Prostate gland (tissue), 2 donors: ENCODE measurements at regions not wholly inside any gene's neighbourhood (a gene's known extent, or its start where the extent isn't known, plus 50 kb on each side); places are given as distances from the start of the nearest gene placed in this dataset.

Source experiments
- DNase-seq: peaks from one replicate; pipeline ENCODE4 v3.0.0-alpha.2; 2019; ENCODE audit warnings: low spot score
- H3K27ac ChIP-seq, 2 donors: fragments of 200-600 bp; sonication (generic); 2 replicates each; pipeline ENCODE4 v1.5.1; 2017 to 2019
- H3K27me3 ChIP-seq: fragments of 200-600 bp; sonication (generic); replicated peaks from 2 replicates; pipeline ENCODE4 v1.5.1; 2019; ENCODE audit not compliant: insufficient read depth
- H3K36me3 ChIP-seq, 2 donors: fragments of 200-600 bp; sonication (generic); 1 replicate in 1 of 2; 2 replicates in 1 of 2; pipeline versions ENCODE4 v1.5.1 to v1.8.1; 2017 to 2019
- H3K4me1 ChIP-seq: fragments of 200-600 bp; sonication (generic); replicated peaks from 2 replicates; pipeline ENCODE4 v1.5.1; 2019
- H3K4me3 ChIP-seq, 2 donors: fragments of 200-600 bp; sonication (generic); 2 replicates each; pipeline ENCODE4 v1.5.1; 2017 to 2019
- H3K9me3 ChIP-seq: fragments of 200-600 bp; sonication (generic); 2 replicates; pipeline ENCODE4 v1.5.1; 2017
- POLR2A ChIP-seq: fragments of 450-650 bp; IDR thresholded peaks from one replicate; pipeline ENCODE4 v1.6.1; 2016; ENCODE audit warnings: antibody characterized with exemption, mild to moderate bottlenecking
- POLR2AphosphoS5 ChIP-seq: sonication (generic); formaldehyde crosslinking; IDR thresholded peaks from one replicate; pipeline ENCODE4 v1.6.1; 2017; ENCODE audit warnings: antibody characterized with exemption
- WGBS: methylation state at CpG from one replicate; pipeline ENCODE4 v1.1.5; 2018; 5-methylcytosine and 5-hydroxymethylcytosine counted together
- intact Hi-C: fragments of 100-400 bp; cut with DNase I; formaldehyde crosslinking; loops from one replicate; pipeline ENCODE4 v1.14.2; 2022
- TF ChIP-seq, protein P1 (sequence below), 4 experiments: fragments of 200-600 bp in 2 of 4; fragments of 450-650 bp in 2 of 4; sonication (generic) in 2 of 4; IDR thresholded peaks; 1 replicate in 3 of 4; 2 replicates in 1 of 4; pipeline ENCODE4 v1.5.1; 2016 to 2019; ENCODE audit warnings: antibody characterized with exemption in 4 of 4, mild to moderate bottlenecking in 2 of 4, moderate library complexity in 2 of 4

DNA sequence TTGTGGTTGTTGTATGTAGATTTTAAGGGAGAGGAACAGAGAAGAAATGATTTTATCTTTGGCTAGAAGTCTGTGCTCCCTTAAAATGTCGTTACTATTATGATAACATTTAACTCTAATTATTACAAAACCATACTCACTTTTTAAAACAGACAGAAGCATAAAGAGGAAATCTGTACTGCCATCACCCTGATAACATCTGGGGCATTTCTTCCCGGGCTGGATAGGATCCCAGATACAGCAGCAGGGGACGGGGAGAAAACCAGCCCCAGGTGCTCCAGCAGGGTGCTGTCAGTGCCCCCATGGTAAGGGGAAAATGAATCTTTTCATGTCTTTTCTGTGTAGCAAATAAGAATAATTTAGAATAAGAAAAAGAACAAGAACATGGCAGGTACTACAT is 139.4 kb upstream of the IRX6 start:
- H3K4me1 ChIP-seq = no peaks in the 10 kb centered on the region
- TF ChIP-seq, protein P1, sequence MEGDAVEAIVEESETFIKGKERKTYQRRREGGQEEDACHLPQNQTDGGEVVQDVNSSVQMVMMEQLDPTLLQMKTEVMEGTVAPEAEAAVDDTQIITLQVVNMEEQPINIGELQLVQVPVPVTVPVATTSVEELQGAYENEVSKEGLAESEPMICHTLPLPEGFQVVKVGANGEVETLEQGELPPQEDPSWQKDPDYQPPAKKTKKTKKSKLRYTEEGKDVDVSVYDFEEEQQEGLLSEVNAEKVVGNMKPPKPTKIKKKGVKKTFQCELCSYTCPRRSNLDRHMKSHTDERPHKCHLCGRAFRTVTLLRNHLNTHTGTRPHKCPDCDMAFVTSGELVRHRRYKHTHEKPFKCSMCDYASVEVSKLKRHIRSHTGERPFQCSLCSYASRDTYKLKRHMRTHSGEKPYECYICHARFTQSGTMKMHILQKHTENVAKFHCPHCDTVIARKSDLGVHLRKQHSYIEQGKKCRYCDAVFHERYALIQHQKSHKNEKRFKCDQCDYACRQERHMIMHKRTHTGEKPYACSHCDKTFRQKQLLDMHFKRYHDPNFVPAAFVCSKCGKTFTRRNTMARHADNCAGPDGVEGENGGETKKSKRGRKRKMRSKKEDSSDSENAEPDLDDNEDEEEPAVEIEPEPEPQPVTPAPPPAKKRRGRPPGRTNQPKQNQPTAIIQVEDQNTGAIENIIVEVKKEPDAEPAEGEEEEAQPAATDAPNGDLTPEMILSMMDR (IDR thresholded peaks at IDR 0.05) = no peak
- no peak for TF ChIP-seq POLR2A
- TF ChIP-seq POLR2AphosphoS5 = no peak
- no peaks in the 10 kb centered on the region for H3K9me3 ChIP-seq
- intact Hi-C loops = no loop called here
- H3K27me3 ChIP-seq = no peaks in the 10 kb centered on the region
- WGBS = 8% methylated on average over 3 of the region's 3 CpGs
- no peak for DNase-seq
- no peaks in the 10 kb centered on the region for H3K36me3 ChIP-seq
- no peak overlapping the region for H3K4me3 ChIP-seq
- no peak overlapping the region for H3K27ac ChIP-seq

DNA sequence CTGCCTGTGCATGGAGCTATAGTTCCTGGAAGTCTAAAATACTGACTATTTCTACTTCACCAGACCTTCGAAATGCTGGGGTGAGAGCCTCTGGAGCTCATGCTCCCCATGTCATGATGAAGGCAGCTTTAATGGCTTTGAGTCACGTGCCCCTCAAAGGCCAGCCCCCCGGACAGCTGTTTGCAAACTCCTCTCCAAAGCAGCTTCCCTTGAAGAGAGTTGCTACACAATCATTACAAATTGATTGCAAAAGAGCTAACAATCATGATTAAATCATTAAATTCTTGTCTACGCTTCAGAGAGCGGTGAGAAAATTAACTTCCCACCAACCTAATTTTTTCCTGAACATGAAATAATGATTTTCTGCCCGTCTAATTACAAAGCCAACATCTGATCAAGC is 134.8 kb upstream of the IRX6 start:
- Histone ChIP-seq H3K27ac (no peak overlapping the region), H3K27me3 (no peaks in the 10 kb centered on the region), H3K4me3 (no peak overlapping the region), H3K4me1 (no peaks in the 10 kb centered on the region), H3K36me3 (no peaks in the 10 kb centered on the region), H3K9me3 (no peaks in the 10 kb centered on the region)
- 69% methylated on average over 6 of the region's 6 CpGs for WGBS
- no peak for DNase-seq
- TF ChIP-seq, protein P1 (IDR thresholded peaks at IDR 0.05) = no peak
- TF ChIP-seq POLR2AphosphoS5 (no peak), POLR2A (no peak)
- intact Hi-C loops = no loop called here

DNA sequence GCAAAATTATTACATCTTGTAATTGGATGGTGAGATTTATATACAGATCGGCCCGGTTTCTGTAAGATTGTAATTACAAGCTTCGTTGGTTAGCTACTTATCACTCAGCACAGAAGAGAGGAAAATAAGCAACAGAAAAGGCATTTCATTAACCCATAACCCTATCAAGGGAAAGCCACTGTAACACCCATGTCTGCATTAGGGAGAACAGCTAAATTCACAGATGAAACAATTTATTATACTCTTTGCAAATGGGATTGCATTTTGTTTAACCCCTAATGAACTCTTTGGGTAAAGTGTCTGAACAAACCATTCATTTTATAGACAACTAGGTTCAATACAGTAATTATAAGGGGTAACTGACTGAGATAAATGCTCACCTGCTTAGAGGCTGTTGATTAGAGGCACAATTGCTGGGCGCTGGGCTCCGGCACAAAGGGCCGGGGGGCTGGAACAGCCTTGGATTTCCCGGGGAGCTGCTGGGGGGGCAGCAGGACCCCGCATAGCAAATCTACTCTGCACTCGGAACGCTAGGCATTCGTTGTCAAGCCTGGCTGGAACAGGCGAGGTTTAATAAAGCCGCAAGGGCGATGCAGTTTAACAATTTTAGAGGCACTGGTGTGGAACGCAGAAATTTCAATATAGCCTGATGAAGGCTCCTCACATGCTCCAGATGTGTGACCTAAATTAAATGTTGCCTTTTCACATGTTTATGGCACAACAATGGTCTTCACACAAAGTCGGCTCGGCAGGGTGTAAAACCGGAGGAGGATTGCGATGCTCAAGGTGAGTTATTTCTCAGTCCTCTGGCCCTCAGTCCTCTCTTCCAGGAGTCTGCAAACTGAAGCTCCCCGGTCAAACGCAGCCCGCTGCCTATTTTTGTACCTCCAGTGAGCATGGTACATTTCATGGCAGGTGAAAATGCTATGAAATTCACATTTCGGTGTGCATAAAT is 134.0 kb upstream of the IRX6 start:
- DNase-seq = no peak
- Histone ChIP-seq H3K36me3 (no peaks in the 10 kb centered on the region), H3K27ac (no peak overlapping the region), H3K27me3 (no peaks in the 10 kb centered on the region), H3K9me3 (no peaks in the 10 kb centered on the region), H3K4me3 (no peak overlapping the region), H3K4me1 (no peaks in the 10 kb centered on the region)
- TF ChIP-seq, protein P1 (IDR thresholded peaks at IDR 0.05) = no peak
- TF ChIP-seq POLR2AphosphoS5 = no peak
- no peak for TF ChIP-seq POLR2A
- 51% methylated on average over 23 of the region's 23 CpGs for WGBS
- intact Hi-C loops = no loop called here

DNA sequence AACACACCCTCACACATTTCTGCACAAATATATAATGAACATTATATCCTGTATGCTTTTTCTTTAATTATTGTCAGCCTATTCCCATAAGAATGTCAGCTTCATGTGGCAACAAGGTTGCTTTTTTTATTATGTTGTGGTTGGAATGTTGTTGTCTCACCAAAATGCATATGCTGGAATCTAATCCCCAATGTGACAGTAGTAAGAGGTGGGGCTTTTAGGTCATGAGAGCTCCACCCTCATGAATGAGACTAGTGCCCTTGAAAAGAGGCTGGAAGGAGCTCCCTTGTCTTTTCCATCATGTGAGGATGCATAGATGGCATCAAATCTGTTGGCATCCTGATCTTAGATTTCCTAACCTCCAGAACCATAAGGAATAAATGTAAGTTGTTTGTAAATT is 131.3 kb upstream of the IRX6 start:
- H3K4me3 ChIP-seq = no peak overlapping the region
- H3K4me1 ChIP-seq = no peaks in the 10 kb centered on the region
- no peak overlapping the region for H3K27ac ChIP-seq
- no peaks in the 10 kb centered on the region for H3K27me3 ChIP-seq
- no peak for DNase-seq
- TF ChIP-seq, protein P1 (IDR thresholded peaks at IDR 0.05) = no peak
- TF ChIP-seq POLR2AphosphoS5 = no peak
- no peak for TF ChIP-seq POLR2A
- H3K9me3 ChIP-seq = no peaks in the 10 kb centered on the region
- intact Hi-C loops = no loop called here
- H3K36me3 ChIP-seq = no peaks in the 10 kb centered on the region

DNA sequence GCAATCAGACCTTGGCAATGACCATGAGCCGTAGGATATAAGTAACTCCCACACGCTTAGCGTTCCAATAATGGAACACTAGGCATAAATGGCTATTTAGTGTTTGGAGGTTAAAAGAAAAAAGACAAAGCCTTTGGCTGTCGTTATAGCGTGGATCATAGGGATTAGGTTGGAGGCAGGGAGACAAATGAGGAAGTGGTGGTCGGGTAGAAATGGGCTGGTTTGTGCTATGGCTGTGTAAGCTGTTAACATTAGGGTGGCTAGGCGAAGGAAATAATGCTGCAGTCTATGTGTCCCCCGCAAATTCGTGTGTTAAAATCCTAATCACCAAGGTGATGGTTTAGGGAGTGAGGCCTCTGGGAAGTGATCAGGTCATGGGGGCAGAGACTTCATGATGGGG is 120.4 kb upstream of the IRX6 start:
- H3K9me3 ChIP-seq = no peaks in the 10 kb centered on the region
- no peaks in the 10 kb centered on the region for H3K4me1 ChIP-seq
- H3K4me3 ChIP-seq = no peak overlapping the region
- no peaks in the 10 kb centered on the region for H3K36me3 ChIP-seq
- no peaks in the 10 kb centered on the region for H3K27me3 ChIP-seq
- no peak overlapping the region for H3K27ac ChIP-seq
- DNase-seq = no peak
- 72% methylated on average over 9 of the region's 9 CpGs for WGBS
- no peak for TF ChIP-seq POLR2AphosphoS5
- no peak for TF ChIP-seq POLR2A
- TF ChIP-seq, protein P1 (IDR thresholded peaks at IDR 0.05) = no peak
- intact Hi-C loops = no loop called here
